A172 (cell line): ENCODE measurements at regions not wholly inside any gene's neighbourhood (a gene's known extent, or its start where the extent isn't known, plus 50 kb on each side); places are given as distances from the start of the nearest gene placed in this dataset.

Experiments used
- DNase-seq: peaks from one replicate; pipeline ENCODE4 v3.0.0-alpha.2; 2015; ENCODE audit warnings: low spot score

DNA sequence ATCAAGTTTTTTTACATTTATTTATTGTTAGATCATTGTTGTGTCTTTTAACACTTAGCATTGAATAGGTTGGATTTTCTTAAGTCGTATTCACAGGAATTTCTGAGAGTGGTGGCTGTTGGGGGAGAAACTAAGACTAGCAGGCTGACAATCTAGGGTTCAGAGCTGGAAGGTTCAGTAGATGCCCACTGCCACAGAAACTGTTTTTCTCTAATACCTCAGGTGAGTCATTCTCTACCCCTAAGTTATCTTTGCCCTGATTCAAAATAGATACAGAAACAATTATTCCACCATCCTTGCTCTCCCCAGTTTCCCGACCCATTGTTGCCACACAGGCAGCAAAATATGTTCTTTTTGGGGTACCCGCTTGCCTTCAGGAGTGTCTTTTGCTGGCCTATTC, 870.8 kb upstream of the ID2 start:
- DNase-seq, result no peak

DNA sequence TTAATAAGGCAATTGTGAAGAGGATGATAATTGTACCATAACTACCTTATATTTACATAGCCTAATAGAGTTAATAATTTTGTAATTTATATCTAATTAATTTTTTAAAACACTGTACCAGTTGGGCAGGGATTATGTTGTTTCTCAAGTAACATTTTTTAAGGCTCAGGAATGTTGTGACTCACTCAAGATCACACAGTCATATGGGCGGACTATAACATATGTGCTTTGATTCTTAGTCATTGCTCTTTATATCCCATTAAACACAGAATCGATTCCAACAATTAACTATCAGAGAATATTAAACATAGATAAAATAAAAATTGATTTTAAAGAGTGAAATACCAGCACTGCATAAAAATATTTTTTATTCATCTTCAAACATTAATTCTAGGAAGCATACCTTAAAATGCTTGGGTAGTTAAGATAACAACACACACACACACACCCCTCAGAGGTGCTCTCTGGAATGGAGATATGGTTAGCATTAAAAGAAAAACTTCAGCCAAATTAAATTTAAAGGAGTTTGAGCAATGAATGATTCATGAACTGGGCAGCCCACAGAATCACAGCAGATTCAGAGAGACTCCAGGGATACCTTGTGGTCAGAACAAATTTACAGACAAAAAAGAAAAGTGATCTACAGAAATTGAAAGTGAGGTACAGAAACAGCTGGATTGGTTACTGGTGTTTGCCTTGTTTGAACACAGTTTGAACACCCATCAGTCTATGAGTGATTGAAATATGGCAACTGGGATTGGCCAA, 869.4 kb upstream of the ID2 start:
- DNase-seq, result peak; percentile 72

DNA sequence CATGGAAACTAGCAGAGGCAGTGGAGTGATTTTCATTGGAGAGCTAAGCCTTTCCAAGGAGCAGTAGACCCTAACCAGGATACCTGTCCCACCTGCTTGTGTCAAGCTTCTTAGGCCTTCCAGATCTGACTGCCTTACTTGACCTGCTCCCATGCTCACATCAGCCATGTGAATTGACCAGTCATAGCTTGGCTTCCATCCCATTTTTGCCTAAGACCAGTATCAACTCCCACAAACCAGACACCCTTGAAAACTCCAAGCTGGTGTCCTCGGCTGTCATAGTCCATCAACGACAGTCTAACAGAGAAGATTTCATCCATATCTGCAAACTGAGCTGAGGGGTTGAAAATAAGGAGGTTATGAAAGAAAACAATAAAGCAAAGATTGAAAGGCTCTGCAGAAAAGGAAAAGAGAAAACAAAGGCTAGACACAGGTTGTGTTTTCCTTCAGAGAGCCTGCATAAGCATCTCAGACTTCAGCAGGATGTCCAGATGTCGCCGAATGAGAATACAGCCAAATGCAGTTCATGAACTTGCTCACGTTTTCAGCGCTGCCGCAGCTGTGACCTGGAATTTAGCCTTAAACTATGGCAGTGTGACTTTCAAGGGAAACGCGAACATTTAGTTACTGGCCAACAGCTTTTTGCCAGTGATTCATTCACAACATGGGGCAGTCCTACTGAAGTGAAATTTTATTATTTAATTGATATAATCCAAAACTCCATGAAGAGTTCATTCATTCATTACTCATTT, 868.1 kb upstream of the ID2 start:
- DNase-seq, result no peak

DNA sequence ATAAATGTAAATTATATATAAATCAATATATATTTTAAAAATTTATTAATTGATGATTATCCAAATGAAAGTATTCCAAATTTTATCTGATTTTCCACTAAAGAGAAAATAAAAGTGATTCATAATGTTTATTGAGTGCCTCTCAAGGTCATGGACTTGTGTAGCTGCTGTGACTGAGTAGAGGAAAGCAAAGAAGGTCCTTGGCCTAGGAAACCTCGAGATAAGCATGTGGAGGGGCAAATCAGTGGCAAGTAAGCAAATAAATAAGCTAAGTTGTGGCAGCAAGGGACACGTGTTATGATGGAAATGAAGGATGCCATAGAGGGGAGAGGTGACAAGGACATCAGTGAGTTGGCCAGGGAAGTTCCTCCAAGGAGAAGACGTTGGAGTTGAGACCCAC, 866.1 kb upstream of the ID2 start:
- DNase-seq, result no peak

DNA sequence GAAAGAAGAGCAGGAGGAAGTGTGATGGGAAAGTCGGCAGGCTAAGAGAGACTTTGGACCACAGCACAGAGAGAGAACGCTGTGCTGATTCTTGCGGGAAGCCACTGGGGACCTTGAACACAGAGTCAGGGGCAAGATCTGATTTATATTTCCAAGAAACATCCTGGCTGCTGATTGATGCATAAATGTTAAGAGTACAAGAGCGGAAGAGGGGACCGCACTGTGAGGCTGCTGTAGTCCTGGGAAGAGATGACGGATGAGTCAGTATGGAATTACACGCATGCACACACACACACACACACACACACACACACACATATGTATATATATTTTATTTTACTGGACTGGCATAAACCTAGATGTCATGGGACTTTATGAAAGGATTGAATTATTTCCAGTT, 865.6 kb upstream of the ID2 start:
- DNase-seq, result no peak

DNA sequence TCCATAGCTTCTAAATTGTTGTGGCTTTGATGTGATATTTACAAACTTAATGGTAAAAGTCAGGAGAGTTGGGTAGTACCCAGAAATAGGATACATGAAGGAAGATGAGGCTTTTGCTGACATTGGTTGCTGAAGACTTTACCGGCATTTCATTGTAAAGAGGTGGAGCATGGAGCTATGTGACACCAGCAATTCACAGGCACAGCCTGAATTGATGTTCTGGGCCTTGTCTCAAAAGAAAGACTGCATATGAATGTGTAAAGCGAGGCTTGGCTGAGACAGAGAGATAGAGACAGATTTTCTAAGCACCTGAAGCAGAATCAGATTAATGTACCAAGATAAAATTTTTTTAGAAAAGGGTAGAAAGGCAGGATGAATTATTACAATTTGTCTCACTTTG, 864.9 kb upstream of the ID2 start:
- DNase-seq, result no peak

DNA sequence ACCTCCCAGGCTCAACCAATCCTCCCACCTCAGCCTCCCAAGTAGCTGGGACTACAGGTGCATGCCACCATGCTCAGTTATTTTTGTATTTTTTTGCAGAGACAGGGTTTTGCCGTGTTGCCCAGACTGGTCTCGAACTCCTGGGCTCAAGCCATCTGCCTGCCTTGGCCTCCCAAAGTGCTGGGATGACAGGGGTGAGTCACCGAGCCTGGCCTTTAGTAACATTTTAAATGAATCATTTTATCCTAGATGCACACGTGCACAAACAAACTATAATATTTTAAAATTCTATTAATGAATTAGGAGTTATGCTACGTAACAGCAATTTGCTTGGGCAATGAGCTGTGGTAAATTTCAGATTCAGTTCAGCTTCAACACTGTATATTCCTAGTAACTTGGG, 862.5 kb upstream of the ID2 start:
- no peak for DNase-seq

DNA sequence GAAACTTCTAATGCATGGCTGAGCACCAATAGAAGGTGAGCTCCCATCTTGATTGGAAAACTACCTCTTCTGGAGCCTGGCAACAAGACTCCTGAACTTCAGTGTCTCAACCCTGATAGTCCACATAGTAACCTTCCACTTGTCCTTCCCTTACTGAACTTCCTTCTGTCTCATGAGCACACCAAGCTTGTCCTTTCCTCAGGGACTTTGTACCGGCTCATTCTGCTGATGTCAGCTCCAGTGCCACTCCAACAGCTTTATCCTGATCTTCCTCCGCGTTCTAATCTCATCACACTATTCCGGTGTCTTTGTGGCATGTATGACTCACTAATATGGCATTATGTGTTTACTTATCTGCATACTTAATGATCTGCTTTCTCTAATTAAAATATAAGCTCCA, 862.0 kb upstream of the ID2 start:
- no peak for DNase-seq

DNA sequence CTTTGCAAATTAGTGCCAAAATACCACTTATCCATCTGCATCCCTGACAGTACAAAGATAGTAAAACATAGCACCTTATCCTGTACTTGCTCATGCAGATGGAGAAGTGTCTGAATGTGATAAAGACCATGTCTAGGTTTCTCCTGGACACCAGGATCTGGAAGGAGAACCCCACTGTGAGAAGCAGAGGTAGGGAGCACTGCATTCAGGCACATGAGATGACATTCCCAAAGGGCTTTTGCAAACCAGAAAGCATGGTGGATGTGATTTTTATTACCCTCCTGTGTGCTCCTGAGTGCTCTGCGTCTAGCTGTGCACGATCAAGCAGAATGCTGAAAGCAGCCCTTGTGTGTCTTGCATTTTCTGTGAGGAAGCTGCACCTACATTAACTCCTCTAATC, 857.6 kb upstream of the ID2 start:
- DNase-seq, result no peak

DNA sequence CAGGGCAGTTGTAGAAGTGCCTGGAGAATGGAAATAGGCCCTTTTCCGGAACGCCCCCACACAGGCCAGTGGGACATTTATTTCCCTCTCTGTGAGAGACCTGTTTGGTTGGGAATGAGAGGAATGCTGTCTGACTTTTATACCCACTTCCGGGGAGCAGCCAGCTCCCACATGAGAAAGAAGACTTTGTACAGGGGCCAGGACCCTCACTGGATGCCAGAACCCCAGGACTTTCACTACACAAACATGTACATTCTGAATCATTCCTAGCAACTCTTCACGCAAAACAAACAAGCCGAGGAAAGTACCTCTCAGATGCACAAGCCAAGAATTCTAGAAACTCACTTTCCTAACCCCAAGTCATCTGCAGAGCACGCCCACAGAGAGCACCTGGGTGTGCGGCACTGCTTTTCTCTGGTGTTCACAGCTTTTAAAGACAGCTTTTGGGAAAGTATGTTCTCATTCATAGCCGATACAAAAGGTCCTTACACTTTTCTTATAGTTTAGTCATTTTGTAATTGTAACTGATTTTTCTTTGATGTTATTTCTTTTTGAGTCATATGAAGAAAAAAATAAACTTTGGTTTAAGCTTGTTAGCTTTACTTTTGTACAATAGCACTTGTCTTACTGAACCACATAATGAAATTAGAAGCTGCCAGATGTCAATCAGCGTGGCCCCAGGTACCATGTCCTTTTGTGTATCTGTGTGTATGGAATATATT, 856.1 kb upstream of the ID2 start:
- peak; percentile 92 for DNase-seq

DNA sequence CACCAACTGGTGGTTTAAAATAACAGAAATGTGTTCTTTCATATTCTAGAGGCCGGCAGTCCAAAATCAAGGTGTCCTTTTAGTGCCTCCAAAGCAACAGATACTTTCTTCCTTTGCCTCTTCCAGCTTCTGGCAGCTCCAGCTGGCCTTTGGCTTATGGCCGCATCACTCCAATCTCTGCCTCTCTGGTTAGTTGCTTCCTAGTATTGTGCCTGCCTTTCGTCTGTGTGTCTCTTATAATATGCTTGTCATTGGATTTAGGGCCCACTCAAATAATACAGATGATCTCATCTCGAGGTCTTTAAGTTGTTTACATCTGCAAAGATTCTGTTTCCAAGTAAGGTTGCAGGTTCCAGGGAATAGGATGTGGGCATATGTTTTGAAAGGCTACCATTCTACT, 855.2 kb upstream of the ID2 start:
- no peak for DNase-seq

DNA sequence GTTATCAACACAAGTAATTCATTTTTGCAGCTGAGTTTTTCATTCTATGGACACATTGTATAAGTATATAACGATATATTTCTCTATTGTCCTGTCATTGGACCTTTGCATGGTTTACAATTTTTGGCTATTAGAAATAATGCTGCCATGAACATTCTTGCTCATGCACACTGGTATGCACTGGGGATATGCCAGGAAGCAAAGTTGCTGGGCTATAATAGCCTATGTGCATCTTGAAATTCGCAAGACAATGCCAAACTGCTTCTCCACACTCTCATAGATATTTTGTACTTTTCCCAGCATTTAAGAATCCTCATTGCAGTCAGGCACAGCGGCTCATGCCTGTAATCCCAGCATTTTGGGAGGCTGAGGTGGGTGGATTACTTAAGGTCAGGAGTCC, 852.6 kb upstream of the ID2 start:
- DNase-seq, result no peak

DNA sequence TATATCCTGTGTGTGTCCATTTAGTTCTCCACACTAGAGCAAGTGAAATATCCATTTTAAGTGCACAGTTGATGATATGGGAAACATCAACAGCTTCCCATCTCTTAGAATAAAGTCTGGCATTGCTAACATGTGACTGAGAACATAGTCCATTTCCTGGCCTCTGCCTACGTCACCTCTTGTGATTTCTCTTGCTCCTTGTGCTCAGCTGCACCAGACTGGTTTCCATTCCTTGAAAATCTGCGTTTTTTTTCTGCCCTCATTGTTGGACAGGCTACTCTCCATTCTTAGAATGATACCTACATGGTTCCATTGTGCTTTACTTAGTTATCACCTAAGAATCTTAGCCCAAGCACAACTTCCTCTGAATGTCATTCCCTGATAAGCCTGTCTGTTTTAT, 851.2 kb upstream of the ID2 start:
- no peak for DNase-seq

DNA sequence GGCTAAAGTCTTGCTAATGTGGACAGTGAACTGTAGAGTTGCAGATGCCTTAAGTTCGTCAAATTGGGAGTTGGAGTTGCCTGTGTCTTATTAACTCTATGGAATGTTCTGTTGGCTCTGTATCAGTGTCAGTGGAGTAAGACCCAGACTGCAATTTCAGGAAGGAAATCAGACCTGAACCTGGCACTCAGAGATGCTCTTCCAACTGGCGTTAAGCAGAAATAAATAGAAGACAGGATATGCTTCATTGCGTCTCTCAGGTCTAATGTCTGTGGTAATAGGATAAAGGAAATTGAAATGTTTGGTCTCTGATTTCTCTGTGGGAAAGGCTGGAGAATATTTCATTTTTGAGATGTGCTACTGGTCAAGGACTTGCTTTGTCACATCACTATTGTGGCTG, 846.7 kb upstream of the ID2 start:
- no peak for DNase-seq

DNA sequence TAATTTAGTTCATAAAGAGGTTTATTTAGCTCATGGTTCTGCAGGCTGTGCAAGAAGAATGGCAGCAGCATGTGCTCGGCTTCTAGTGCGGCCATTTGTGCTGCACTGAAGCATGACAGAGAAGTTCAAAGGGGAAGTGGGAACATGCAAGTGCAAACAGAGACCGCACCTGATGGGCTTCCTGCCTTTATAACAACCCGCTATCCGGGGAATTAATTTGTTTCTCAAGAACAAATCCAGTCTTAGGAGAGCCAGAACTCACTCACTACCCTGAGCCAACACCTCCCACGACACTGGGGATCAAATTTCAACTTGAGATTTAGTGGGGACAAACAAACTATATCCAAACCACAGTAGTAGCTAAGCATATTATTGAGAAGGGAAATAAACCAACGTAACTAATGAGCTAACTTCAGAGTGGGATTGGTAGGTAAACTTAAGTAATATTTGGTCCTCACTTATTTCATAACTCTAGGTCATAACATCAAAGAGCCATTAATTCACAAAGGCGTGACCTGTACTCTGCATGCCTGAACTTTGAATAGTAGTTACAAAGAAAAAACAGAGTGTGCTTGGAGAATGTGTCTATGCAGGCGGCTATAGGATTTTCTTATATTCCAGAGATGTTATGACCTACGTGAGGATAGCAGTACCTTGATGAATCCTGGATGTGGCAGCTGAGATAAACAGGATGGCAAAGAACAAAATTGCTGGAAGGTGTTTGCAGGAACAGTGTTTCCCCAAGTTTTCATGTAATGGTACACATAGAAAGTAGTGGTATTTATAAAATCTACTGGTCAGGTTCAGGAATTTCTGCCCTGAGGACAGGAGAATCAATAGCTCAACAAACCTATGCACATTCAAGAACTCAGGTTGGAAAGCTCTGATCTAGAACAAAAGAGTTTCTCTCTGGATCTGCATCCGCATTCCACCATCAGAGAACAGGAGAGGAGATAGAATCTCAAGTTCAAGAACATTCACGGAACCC, 845.9 kb upstream of the ID2 start:
- no peak for DNase-seq

DNA sequence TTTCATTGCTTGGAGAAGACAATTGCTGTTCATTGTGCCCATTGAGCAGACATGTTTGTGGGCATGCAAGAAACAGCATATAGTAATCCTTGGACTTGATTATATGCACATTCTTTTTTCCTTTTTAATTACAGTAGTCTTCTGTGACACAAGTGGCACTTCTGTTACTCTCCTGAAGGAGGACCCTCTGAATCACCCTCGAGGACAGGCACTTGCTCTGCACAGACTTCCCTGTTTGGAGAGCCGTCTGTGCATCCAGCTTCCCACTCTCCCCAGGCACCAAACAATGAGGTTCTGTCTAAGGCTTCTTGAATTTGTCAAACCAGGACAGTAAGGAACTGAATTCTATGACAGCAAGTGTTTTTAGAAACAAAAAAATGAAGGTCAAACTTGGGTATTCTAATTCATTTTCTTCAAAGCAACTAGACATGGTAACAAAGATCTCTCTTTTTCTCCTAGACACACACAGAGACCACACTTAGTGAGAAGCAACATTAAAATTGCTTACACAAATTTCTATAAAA, 844.6 kb upstream of the ID2 start:
- no peak for DNase-seq

DNA sequence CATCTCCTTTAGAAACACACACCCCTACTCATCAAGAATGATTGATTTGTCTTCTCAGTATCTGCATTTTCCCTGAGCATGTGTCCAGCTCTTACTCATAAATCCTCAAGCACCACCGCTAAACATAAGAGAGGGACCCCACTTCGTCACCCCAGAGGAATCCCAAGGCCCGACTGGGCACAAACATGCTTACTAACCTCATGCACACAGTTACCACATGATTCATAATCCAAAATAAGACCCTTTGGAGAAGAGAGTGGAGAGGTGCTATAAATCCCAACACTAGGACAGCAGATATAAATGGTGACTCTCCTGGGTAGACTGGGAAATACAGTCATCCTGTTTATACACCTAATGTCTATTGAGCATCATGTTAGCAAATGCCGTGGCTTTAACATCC, 843.2 kb upstream of the ID2 start:
- DNase-seq, result peak; percentile 9

DNA sequence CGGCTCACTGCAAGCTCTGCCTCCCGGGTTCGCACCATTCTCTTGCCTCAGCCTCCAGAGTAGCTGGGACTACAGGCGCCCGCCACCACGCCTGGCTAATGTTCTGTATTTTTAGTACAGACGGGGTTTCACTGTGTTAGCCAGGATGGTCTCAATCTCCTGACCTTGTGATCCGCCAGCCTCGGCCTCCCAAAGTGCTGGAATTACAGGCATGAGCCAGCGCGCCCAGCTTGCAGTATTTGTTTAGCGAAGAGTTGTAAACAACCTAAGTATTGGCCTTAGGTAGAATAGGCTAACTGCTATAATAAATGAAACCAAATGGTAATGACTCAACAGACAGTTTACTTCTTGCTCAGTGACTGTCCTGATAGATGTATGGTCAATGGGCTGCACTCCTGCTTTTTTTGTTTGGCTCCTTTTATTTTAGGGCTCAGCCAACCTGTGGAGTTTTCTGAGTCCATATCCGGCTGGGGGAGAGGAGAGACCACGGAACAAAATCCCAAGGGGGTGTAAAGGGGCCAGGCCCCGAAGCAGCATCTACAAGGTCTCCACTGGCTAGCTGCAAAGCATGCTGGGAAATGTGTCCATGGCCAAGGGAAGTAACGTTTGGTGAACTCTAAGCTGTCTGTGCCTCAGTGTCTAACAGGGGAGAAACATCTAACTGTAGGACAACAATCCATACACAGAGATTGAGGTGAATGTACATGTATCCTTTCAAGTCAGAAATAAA, 841.0 kb upstream of the ID2 start:
- DNase-seq, result no peak

DNA sequence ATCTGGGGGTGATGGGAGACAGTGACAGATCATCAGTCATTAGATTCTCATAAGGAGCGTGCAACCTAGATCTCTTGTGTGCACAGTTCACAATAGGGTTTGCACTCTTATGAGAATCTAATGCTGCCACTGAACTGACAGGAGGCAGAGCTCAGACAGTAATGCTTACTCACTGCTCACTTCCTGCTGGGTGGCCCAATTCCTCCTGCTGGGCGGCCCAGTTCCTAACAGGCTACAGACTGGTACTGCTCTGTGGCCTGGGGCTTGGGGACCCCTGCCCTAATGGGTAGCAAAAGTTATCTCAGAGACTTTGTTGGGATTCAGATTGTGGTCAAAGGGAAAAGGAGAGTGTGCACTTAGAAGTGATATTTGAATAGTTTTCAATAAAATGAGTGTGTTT, 840.1 kb upstream of the ID2 start:
- no peak for DNase-seq

DNA sequence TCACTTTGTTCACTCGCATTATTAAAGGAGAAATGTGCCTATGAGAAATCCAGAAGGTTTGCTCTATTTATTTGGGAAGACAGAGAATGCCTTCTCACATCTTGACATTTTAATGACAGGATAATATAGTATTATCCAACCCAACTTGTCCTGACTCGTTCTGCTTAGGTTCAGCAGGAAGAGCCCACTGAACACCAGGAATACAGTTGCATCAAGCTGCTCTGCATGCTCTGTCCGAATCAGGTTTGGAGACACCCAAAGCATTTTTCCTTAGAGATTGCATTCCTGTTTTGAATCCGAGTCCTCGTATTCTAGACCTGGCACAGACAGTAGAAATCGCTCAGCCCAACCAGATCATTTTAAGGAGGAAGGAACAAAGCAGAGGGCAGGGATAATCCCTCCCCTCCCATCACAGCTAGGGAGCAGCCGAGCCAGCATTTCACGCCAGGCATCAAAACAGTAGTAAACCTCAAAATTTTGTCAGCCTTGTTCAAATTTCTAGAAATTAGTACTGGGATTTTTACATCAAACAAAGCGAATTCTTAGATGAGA, 837.4 kb upstream of the ID2 start:
- DNase-seq, result no peak

DNA sequence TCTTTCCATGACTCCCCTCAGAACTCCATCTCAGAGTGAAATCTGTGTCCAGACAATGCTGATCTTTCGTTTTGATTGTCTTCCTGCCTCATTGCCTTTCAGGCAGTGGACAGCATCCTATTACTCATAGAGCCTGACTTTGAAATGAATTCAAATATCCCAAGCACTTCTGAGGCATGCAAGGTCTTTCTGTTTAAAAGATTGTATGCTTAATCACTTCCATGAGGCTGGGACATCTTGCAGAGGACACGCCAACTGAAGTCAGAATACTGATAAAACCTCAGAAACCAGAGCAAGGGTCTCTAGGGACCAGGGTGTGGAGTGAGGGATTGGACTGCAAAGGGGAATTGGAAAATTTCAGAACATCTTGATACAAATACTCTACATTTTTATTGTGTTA, 836.5 kb upstream of the ID2 start:
- peak; percentile 16 for DNase-seq
